ENCODE measurements at regions not wholly inside any gene's neighbourhood (a gene's known extent, or its start where the extent isn't known, plus 50 kb on each side); places are given as distances from the start of the nearest gene placed in this dataset.

DNA sequence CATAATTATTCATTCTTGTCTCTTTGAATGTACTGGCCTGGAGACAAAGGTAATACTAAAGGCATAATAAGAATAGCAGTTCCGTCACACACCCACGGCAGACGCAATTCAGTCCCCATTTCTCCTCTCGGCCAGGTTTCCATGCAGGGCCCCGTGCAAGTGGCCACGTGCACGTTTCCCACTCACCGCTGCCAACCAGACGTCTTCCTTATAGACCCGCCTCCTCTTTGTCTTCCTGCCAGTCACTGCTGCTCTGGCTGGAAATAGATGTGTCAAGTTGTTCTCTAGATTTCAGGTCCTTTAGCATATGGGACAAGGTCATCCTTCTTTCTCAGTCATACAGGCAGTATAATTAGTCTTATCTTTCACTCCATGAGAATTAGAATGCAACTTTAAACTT lies 204.3 kb downstream of the SUCLA2 start:
- no peak for TF ChIP-seq EZH2phosphoT487 (IDR thresholded peaks at IDR 0.05; ENCODE audit: insufficient read depth, low read depth)
- TF ChIP-seq EZH2 (IDR thresholded peaks at IDR 0.05; ENCODE audit: insufficient read depth, poor library complexity, severe bottlenecking) = no peak
- H3K9me2 ChIP-seq (ENCODE audit: insufficient read depth) = no peaks in the 10 kb centered on the region
- no peaks in the 10 kb centered on the region for H3F3A ChIP-seq (ENCODE audit: insufficient read depth)
- peak overlapping the region; percentile 34; the same call in 1 of the 2 replicates for H2AFZ ChIP-seq
- no peak overlapping the region for H3K27ac ChIP-seq
- no peak overlapping the region for H3K9ac ChIP-seq
- in situ Hi-C loops (cut with MboI) = no loop called here
- H3K79me2 ChIP-seq (ENCODE audit: insufficient read depth) = no peaks in the 10 kb centered on the region
- no peaks in the 10 kb centered on the region for H3K4me1 ChIP-seq (ENCODE audit: insufficient read depth)
- H4K20me1 ChIP-seq (ENCODE audit: insufficient read depth) = no peaks in the 10 kb centered on the region
- no peaks in the 10 kb centered on the region for H3K27me3 ChIP-seq (replicated peaks; ENCODE audit: insufficient read depth)
- no peaks in the 10 kb centered on the region for H3K36me3 ChIP-seq (ENCODE audit: low read depth)
- no peak overlapping the region for H3K4me3 ChIP-seq
- DNase-seq = peak; percentile 53
- no peaks in the 10 kb centered on the region for H3K9me3 ChIP-seq (ENCODE audit: low read depth)
- WGBS, 2 experiments (ENCODE audit: low coverage in 1 of 2, low lambda C conversion rate in 2 of 2, missing lambda C conversion rate in 2 of 2) = 7 to 15% methylated on average over 10 of the region's 10 CpGs
- H3K4me2 ChIP-seq (ENCODE audit: unreplicated experiment) = no peak overlapping the region

DNA sequence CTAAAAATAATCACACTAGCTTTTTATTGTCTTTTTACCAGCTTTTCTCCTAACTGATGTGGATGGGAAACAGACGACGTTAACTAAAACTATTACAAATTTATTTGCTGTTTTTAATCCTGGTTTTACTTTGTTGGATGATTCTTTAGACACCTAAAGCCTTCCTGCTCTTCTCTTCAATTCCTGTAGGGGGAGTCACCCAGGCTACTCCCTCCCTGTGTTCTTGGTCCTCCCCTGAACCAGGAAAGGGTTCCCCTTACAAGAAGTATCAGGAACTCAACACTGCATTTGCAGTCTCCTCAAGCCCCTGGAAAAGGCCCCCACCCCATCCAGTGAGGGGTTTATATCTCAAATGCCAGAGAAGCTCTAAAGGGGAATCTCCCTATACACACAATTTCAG lies 206.1 kb downstream of the SUCLA2 start:
- in situ Hi-C loops (cut with MboI) = no loop called here
- peak; percentile 51 for DNase-seq

DNA sequence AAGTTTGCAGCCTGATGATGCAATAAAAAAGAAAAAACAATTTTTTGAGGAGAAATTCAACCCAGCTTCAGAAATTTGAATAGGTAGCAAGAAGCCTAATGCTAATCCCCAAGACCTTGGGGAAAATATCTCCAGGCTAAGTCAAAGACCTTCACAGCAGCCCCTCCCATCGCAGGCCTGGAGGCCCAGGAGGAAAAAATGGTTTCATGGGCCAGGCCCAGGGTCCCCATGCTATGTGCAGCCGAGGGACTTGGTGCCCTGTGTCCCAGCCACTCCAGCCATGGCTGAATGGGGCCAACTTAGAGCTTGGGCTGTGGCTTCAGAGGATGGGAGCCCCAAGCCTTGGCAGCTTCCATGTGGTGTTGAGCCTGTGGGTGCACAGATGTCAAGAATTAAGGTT lies 210.3 kb downstream of the SUCLA2 start:
- Histone ChIP-seq H3K9me3 (ENCODE audit: low read depth) (no peaks in the 10 kb centered on the region), H3K27ac (no peak overlapping the region), H3K4me2 (ENCODE audit: unreplicated experiment) (no peak overlapping the region), H3F3A (ENCODE audit: insufficient read depth) (no peaks in the 10 kb centered on the region), H3K4me3 (no peak overlapping the region), H3K9me2 (ENCODE audit: insufficient read depth) (no peaks in the 10 kb centered on the region), H3K36me3 (ENCODE audit: low read depth) (no peaks in the 10 kb centered on the region), H3K79me2 (ENCODE audit: insufficient read depth) (no peaks in the 10 kb centered on the region), H4K20me1 (ENCODE audit: insufficient read depth) (no peaks in the 10 kb centered on the region), H3K9ac (no peak overlapping the region), H3K27me3 (replicated peaks; ENCODE audit: insufficient read depth) (no peaks in the 10 kb centered on the region), H3K4me1 (ENCODE audit: insufficient read depth) (no peaks in the 10 kb centered on the region), H2AFZ (no peak overlapping the region)
- TF ChIP-seq EZH2phosphoT487 (IDR thresholded peaks at IDR 0.05; ENCODE audit: insufficient read depth, low read depth) = no peak
- TF ChIP-seq EZH2 (IDR thresholded peaks at IDR 0.05; ENCODE audit: insufficient read depth, poor library complexity, severe bottlenecking) = no peak
- in situ Hi-C loops (cut with MboI) = no loop called here
- WGBS, 2 experiments (ENCODE audit: low coverage in 1 of 2, low lambda C conversion rate in 2 of 2, missing lambda C conversion rate in 2 of 2) = 15 to 22% methylated on average over 2 of the region's 2 CpGs
- no peak for DNase-seq

More for the DNA sequence above, 206.1 kb downstream of the SUCLA2 start:
- 39 to 42% methylated on average over 2 of the region's 2 CpGs for WGBS, 2 experiments (ENCODE audit: low coverage in 1 of 2, low lambda C conversion rate in 2 of 2, missing lambda C conversion rate in 2 of 2)
- H3K9ac ChIP-seq = no peak overlapping the region
- H3K4me3 ChIP-seq = no peak overlapping the region
- H3K79me2 ChIP-seq (ENCODE audit: insufficient read depth) = no peaks in the 10 kb centered on the region
- no peaks in the 10 kb centered on the region for H3K36me3 ChIP-seq (ENCODE audit: low read depth)
- H3F3A ChIP-seq (ENCODE audit: insufficient read depth) = no peaks in the 10 kb centered on the region
- no peak overlapping the region for H3K4me2 ChIP-seq (ENCODE audit: unreplicated experiment)
- no peak overlapping the region for H2AFZ ChIP-seq
- no peak overlapping the region for H3K27ac ChIP-seq
- no peaks in the 10 kb centered on the region for H3K27me3 ChIP-seq (replicated peaks; ENCODE audit: insufficient read depth)
- H3K4me1 ChIP-seq (ENCODE audit: insufficient read depth) = no peaks in the 10 kb centered on the region
- TF ChIP-seq EZH2phosphoT487 (IDR thresholded peaks at IDR 0.05; ENCODE audit: insufficient read depth, low read depth) (no peak), EZH2 (IDR thresholded peaks at IDR 0.05; ENCODE audit: insufficient read depth, poor library complexity, severe bottlenecking) (no peak)
- no peaks in the 10 kb centered on the region for H4K20me1 ChIP-seq (ENCODE audit: insufficient read depth)
- H3K9me3 ChIP-seq (ENCODE audit: low read depth) = no peaks in the 10 kb centered on the region
- no peaks in the 10 kb centered on the region for H3K9me2 ChIP-seq (ENCODE audit: insufficient read depth)

DNA sequence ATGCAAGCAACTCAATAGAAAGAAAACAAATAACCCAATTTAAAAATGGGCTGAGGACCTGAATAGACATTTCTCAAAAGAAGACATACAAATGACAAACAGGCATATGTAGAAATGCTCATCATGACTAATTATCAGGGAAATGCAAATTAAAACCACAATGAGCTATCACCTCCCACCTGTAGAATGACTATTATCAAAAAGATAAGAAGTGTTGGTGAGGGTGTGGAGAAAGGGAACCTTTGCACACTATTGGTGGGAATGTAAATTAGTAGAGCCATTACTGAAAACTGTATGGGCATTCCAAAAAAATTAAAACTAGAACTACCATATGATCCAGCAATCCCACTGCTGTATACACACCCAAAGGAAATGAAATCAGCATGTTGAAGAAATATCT lies 212.2 kb downstream of the SUCLA2 start:
- in situ Hi-C loops (cut with MboI) = no loop called here
- no peak for DNase-seq
- no peak for TF ChIP-seq EZH2phosphoT487 (IDR thresholded peaks at IDR 0.05; ENCODE audit: insufficient read depth, low read depth)
- TF ChIP-seq EZH2 (IDR thresholded peaks at IDR 0.05; ENCODE audit: insufficient read depth, poor library complexity, severe bottlenecking) = no peak
- Histone ChIP-seq H3K27me3 (replicated peaks; ENCODE audit: insufficient read depth) (no peaks in the 10 kb centered on the region), H3F3A (ENCODE audit: insufficient read depth) (no peaks in the 10 kb centered on the region), H3K27ac (no peak overlapping the region), H3K9me2 (ENCODE audit: insufficient read depth) (no peaks in the 10 kb centered on the region), H3K9me3 (ENCODE audit: low read depth) (no peaks in the 10 kb centered on the region), H2AFZ (no peak overlapping the region), H3K4me2 (ENCODE audit: unreplicated experiment) (no peak overlapping the region), H3K4me1 (ENCODE audit: insufficient read depth) (no peaks in the 10 kb centered on the region), H3K9ac (no peak overlapping the region), H3K79me2 (ENCODE audit: insufficient read depth) (no peaks in the 10 kb centered on the region), H3K4me3 (no peak overlapping the region), H3K36me3 (ENCODE audit: low read depth) (no peaks in the 10 kb centered on the region), H4K20me1 (ENCODE audit: insufficient read depth) (no peaks in the 10 kb centered on the region)

DNA sequence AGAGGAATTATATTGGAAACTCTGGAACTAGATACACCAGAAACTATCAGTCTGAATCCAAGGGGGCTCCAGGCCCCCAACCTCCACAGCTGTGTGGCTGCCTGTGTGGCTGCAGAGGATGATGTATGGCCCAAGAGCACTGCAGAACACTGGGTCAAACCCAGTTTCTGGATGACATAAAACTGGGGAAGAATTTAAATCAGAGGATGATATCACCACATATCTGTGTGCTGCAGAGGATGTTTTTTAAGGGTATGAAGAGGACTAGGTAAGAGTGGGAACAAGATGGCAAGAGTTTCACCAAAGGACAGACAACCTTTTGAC lies 226.4 kb downstream of the SUCLA2 start:
- no peak overlapping the region for H3K4me3 ChIP-seq
- H4K20me1 ChIP-seq (ENCODE audit: insufficient read depth) = no peaks in the 10 kb centered on the region
- 0 out of 2 replicates have a peak, but pooled peaks cover 3% of the 10 kb centered on the region for H3F3A ChIP-seq (ENCODE audit: insufficient read depth)
- no peak overlapping the region; the same call in 1 of the 2 replicates for H2AFZ ChIP-seq
- no peak overlapping the region for H3K4me2 ChIP-seq (ENCODE audit: unreplicated experiment)
- no peak for DNase-seq
- TF ChIP-seq EZH2 (IDR thresholded peaks at IDR 0.05; ENCODE audit: insufficient read depth, poor library complexity, severe bottlenecking) = no peak
- TF ChIP-seq EZH2phosphoT487 (IDR thresholded peaks at IDR 0.05; ENCODE audit: insufficient read depth, low read depth) = no peak
- 0 out of 2 replicates have a peak, but pooled peaks cover 5% of the 10 kb centered on the region for H3K4me1 ChIP-seq (ENCODE audit: insufficient read depth)
- in situ Hi-C loops (cut with MboI) = loop anchor here (10.0 kb wide), 1 partner anchor 940 kb away; no protein-coding TSS in a partner anchor
- H3K9me2 ChIP-seq (ENCODE audit: insufficient read depth) = no peaks in the 10 kb centered on the region
- no peaks in the 10 kb centered on the region for H3K36me3 ChIP-seq (ENCODE audit: low read depth)
- H3K9ac ChIP-seq = no peak overlapping the region
- H3K27me3 ChIP-seq (replicated peaks; ENCODE audit: insufficient read depth) = 0 out of 2 replicates have a peak, but pooled peaks cover 3% of the 10 kb centered on the region
- H3K9me3 ChIP-seq (ENCODE audit: low read depth) = no peaks in the 10 kb centered on the region
- H3K79me2 ChIP-seq (ENCODE audit: insufficient read depth) = no peaks in the 10 kb centered on the region
- H3K27ac ChIP-seq = no peak overlapping the region
